ENCODE measurements at regions not wholly inside any gene's neighbourhood (a gene's known extent, or its start where the extent isn't known, plus 50 kb on each side); places are given as distances from the start of the nearest gene placed in this dataset.

DNA sequence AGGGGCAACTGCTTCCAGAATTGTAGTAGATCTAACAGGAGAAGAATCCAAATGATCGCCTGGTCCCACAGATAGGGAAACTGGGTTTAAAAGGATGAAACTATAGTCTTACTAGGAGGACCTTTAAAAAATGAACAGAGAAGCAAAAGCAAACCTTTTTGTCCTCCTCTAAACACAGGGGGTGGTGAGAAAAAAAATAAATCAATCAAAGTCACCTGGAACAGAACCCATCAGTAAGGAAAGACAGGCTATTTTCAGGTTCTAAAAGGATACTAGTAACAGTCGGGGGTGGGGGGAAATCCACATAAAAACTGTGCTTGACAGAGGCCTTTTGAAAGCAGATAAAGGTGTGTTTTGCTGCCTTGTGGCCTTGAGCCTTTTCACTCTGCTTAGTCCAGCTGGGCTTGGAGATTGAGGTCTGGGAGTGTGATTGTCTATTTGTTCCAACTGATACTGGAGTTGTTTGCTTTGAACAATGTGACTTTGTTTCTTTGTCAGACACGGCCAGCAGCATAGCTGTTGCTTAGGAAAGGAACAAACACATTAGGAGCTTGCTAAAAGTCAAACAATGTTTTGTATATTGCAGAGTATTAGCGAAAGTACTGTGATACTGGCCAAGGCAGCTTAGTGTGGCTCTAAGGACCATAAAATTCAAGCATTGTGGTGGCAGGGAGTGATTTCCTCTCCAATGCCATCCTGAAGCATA lies 141.1 kb upstream of the IRF2BP2 start:
- DNase-seq, result no peak

- no peak for DNase-seq
Measured at GRCh38 chr1:234748713-234749112, 138.7 kb upstream of the IRF2BP2 start.

- DNase-seq, result no peak
Measured at GRCh38 chr1:234748066-234748465, 138.1 kb upstream of the IRF2BP2 start.

DNA sequence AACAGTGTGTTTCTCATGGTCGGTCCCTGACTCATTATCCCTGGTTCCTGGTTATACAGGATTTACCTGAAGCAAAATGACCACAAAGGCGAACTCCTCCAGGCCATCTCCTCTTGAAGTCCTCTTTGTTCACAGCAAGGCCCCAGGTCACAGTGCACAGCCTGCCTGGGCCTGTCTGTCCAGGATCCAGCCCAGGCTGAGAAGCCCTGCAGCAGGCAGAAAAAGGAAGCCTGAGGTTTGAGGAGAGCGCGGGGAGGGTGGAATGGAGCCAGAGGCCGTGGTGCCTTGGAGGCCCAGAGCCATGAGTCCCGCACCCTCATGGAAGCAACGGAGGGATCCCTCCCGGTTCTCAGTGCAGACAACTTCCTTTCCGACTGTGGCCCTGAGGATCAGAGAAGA lies 136.8 kb upstream of the IRF2BP2 start:
- DNase-seq, result no peak

DNA sequence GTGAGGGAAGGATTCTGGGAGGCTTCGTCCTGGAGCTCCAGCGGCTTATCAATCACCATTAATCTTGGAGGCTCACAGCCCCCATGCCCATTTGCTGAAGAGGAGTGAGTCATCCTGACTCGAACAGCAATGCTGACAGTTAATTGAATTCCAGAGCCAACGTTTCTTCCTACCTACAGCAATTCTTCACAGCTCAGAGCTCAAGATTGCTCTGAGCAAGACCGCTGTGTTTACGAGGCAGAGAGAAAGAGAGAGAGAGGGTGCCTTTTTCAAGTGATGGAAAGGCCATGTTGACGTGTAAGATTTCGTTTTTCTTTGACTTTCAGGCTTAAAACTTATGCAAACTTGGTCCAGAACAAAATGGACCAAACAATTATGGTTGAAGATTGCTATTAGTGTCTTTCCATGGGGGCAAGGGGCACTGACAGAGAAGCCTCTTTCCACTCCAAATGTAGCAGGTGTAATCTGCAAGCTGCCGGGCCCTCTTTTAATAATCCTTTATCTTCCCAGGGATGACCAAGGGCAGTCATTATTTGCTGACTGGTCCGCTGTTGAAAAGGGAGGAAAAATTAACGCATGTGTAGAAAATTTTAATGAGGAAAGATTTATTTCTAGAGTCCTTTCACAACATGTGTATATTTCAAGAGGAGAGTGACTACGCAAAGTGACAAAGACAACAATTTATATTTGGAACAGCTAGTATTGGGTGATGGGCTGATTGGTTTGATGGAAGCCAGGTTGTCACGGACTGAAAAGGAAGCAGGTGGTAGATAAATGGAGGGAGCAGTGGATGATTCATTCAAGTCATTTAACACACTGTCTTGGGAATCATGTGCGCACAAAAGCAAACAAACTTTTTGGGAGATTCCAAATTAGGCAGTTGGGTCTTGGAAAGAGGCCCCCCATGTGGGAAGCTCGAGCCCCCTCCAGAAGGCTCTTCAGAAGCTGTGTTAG lies 136.1 kb upstream of the IRF2BP2 start:
- DNase-seq, result peak; percentile 43

DNA sequence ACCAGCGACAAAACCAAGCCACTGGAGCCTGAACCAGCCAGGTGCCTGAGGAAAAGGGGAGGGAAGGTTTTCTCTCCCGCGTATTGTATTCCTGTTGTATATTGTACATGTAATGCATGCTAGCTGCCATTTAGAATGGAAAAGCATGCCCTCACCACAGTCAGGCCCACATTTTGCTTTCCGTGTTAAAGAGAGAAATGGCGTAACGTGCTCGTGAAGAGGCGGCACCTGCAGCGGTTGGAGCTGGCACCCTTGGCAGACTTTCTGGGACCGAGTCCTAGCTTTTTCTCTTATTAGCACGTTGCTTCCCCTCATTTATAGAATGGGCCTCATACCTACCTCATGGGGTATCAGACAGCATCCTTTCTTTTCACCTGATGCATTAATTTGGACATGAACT lies 135.3 kb upstream of the IRF2BP2 start:
- DNase-seq, result no peak

DNA sequence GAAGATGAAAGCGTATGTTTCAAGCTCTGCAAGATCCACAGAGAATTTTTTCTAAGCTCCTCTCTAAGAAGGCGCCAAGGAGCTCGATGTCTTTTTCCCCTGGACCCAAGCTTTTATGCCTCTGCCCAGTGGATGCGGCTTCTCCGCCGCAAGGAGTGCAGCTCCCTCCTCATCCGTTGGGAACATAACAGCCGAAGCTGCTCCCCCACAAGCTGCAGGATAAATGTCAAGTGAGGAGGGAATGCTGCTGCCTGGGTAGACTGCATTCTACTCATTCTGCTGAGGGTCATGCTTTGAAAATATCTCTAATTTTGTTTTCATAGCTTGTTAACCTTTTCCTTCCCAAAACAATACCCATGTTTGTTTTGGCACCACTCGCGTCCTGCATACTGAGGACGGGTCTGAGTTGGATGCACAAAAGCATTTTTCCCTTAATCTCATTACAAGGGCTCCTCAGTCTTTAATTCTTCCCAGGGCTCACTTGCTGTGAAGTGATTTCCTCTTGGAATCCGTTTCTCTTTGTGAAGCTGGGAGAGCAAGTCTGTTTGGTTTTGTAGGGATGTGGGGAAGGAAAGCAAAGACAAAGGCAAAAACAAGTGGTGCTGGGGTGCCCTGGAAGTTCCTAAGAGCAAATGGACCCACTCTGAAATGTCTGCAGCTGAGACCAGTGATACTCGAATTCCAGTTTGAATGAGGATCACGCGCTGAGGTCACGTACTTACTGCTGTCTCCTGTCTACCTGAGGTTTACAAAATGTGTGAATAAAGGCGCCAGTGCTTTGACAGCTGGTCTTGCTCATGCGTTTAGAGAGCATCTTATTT lies 134.0 kb upstream of the IRF2BP2 start:
- peak; percentile 95 for DNase-seq

DNA sequence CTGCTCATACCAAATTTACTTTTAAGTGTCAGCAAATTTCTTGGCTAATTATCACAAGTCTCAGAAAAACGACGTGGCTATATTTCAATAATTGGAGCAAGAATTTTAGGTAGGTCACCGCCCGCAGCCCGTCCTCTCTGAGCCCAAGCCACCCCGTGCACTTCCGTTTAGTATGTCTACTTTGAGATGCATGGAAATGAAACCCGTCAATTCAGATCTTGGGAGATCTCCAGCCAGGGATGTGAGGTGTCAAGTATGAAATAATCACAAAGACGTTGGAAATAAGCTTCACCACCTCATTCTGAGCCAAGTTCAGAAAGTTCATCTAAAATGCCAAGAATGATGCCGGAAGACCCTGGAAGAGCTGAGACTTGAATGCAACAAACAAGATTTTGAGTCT lies 132.6 kb upstream of the IRF2BP2 start:
- no peak for DNase-seq

DNA sequence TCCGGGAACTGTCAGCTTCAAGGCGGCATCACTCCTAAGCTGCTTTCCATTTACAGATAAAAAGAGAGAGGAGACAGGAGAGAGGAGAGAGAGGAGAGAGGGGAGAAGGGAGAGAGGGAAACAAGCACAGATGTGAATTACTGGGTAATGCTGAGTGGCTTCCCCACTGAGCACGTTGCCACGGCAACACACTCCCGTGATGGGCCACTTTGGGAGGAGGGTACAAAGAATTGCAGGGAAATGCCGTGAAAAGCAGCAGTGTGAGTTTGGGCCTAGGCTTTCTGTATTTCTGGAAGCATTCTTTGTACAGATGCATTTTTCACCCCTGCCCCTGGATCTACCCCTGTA lies 128.0 kb upstream of the IRF2BP2 start:
- DNase-seq, result no peak

DNA sequence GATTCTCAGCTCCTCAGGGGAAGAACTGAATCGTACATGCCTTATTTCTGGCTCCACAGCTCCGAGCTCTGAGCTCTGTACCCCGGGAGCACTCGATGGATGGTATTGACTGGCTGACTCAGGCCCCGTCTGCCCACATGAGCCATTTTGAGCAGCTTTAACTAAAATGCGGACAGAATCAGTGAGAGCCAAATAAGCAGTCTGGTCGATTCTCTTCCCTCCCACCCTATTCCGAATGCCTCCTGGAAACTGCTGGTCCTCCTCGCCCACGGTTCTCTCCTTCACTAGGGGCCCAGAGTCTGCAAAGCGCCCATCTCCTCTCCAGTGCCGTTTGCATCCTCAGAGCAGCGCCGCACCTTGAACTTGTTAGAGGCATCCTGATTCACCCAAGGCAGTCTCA lies 125.9 kb upstream of the IRF2BP2 start:
- no peak for DNase-seq

DNA sequence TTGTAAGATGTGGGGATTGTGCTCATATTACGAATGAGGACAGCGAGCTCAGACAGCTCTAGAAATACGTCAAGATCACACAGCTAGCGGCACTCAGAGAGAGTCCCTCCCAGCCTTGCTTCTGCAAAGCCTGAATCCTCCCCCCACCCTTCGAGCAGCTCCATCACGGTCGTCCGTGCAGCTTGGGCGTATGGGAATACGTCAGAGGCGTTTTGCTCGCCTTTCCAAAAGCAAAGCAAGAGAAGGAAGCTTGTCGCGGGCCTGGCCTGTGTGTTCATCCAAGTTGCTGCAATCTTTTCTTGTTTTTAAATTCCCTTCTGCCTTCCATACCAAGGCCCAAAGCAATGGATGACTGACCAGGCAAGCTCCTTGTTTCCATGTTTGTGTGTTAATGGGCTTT lies 125.5 kb upstream of the IRF2BP2 start:
- no peak for DNase-seq

DNA sequence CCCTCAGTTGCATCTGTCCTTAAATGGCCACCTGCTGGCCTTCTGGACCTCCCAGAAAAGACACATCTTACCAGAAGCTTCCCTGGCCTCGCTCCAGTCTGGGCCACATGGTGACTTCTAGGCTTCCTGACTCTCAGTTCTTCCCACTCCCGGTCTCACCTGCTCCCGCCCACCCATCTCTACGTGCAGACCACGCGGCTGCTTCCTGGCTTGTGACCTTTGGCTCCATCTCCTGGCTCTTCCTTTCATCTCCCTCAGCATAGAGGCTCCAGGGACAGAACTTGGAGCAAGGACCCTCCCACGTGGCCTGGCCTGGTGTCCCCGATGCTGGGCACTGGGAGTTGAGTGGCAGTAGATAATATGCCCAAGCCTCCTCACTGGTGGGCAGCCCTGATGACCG lies 124.9 kb upstream of the IRF2BP2 start:
- no peak for DNase-seq

- DNase-seq, result no peak
Measured at GRCh38 chr1:234734412-234734835, 124.4 kb upstream of the IRF2BP2 start.

- no peak for DNase-seq
Measured at GRCh38 chr1:234733427-234733826, 123.4 kb upstream of the IRF2BP2 start.

GRCh38 chr1:234732671-234733390 lies 122.9 kb upstream of the IRF2BP2 start:
- DNase-seq, result no peak

- no peak for DNase-seq
Measured at GRCh38 chr1:234732260-234732659, 122.3 kb upstream of the IRF2BP2 start.

- no peak for DNase-seq
Measured at GRCh38 chr1:234731569-234732085, 121.6 kb upstream of the IRF2BP2 start.

- peak; percentile 81 for DNase-seq
Measured at GRCh38 chr1:234730770-234731568, 121.0 kb upstream of the IRF2BP2 start.

- DNase-seq, result no peak
Measured at GRCh38 chr1:234730475-234730769, 120.4 kb upstream of the IRF2BP2 start.

GRCh38 chr1:234729561-234730474 lies 119.8 kb upstream of the IRF2BP2 start:
- DNase-seq, result peak; percentile 42
